Brain microvascular endothelial cell (primary cell): ENCODE measurements at regions not wholly inside any gene's neighbourhood (a gene's known extent, or its start where the extent isn't known, plus 50 kb on each side); places are given as distances from the start of the nearest gene placed in this dataset.

Experiments used
- DNase-seq: peaks from one replicate; pipeline ENCODE4 v3.0.0-alpha.2; 2020
- H3K27ac ChIP-seq: fragments of 250-450 bp; sonication (Bioruptor Pico); 2 replicates; pipeline ENCODE4 v1.5.1; 2020; ENCODE audit warnings: mild to moderate bottlenecking, moderate library complexity
- H3K27me3 ChIP-seq: fragments of 250-450 bp; sonication (Bioruptor Pico); replicated peaks from 2 replicates; pipeline ENCODE4 v1.5.1; 2020; ENCODE audit warnings: mild to moderate bottlenecking
- H3K36me3 ChIP-seq: fragments of 250-450 bp; sonication (Bioruptor Pico); replicated peaks from 2 replicates; pipeline ENCODE4 v1.5.1; 2020; ENCODE audit warnings: mild to moderate bottlenecking
- H3K4me3 ChIP-seq: 2 replicates; pipeline ENCODE4 v1.5.1; 2011; ENCODE audit warnings: low read depth, mild to moderate bottlenecking, control low read depth, low read length, moderate library complexity
- CTCF ChIP-seq: IDR thresholded peaks from 2 replicates; pipeline ENCODE4 v1.5.1; 2011; ENCODE audit warnings: low read depth, mild to moderate bottlenecking, moderate library complexity, low read length, control low read depth, inconsistent platforms; ENCODE audit errors: missing control alignments
- in situ Hi-C: cut with HindIII; loops from 2 replicates; pipeline ENCODE4 v1.10.0; 2017; ENCODE audit warnings: low sequenced_read_pairs, low pct_ligation_motif_present

GRCh38 chr1:106843518-106843917 lies 213.0 kb upstream of the PRMT6 start:
- no peaks in the 10 kb centered on the region for H3K36me3 ChIP-seq
- DNase-seq, result no peak
- H3K27ac ChIP-seq, result no peak overlapping the region
- in situ Hi-C loops, result no loop called here
- no peaks in the 10 kb centered on the region for H3K27me3 ChIP-seq
- no peak for TF ChIP-seq CTCF
- no peak overlapping the region for H3K4me3 ChIP-seq

DNA sequence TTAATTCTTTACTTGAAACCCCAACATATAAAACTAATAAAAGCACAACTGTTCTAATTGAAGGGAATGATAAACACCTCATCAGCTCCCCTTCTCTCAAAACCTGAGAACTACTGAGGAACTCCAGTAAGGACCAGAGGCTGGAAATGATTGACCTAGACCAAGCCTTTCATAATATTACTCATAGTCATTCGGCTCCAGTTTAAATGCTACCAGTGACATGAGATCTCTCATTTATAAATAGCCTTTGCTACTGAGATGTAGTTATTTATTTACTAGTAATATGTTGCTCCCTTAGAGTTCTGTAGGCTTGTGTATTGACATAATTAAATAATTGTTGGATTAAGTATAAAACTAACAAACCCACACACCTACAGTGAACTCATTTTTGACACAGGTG lies 209.8 kb upstream of the PRMT6 start:
- in situ Hi-C loops, result no loop called here
- Histone ChIP-seq H3K4me3 (no peak overlapping the region), H3K36me3 (no peaks in the 10 kb centered on the region), H3K27me3 (no peaks in the 10 kb centered on the region), H3K27ac (no peak overlapping the region)
- TF ChIP-seq CTCF, result no peak
- no peak for DNase-seq

DNA sequence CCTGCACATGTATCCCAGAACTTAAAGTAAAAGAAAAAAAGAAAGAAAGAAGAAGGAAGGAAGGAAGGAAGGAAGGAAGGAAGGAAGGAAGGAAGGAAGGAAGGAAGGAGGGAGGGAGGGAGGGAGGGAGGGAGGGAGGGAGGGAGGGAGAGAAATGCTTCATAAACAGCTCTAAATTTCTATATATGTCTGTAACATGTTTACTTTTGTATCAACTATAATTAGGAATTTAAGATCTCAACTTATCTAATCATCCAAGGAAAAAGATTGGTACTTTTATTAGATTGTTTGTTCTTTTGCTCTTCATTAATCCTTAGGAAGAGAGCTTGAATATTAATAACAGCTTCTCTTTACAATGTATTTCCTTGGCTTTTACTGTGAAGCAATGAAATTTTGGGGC lies 195.4 kb upstream of the PRMT6 start:
- Histone ChIP-seq H3K4me3 (no peak overlapping the region), H3K36me3 (no peaks in the 10 kb centered on the region), H3K27ac (no peak overlapping the region), H3K27me3 (no peaks in the 10 kb centered on the region)
- TF ChIP-seq CTCF, result no peak
- DNase-seq, result no peak
- in situ Hi-C loops, result no loop called here

GRCh38 chr1:106868828-106869227 lies 187.6 kb upstream of the PRMT6 start:
- in situ Hi-C loops, result no loop called here
- Histone ChIP-seq H3K27ac (no peak overlapping the region), H3K27me3 (no peaks in the 10 kb centered on the region), H3K36me3 (no peaks in the 10 kb centered on the region), H3K4me3 (no peak overlapping the region)
- no peak for DNase-seq
- TF ChIP-seq CTCF, result no peak

- no peak for TF ChIP-seq CTCF
- no peak for DNase-seq
- in situ Hi-C loops, result no loop called here
- no peak overlapping the region for H3K27ac ChIP-seq
- H3K36me3 ChIP-seq, result no peaks in the 10 kb centered on the region
- H3K27me3 ChIP-seq, result no peaks in the 10 kb centered on the region
- H3K4me3 ChIP-seq, result no peak overlapping the region
Observed at GRCh38 chr1:106875622-106876021, 180.9 kb upstream of the PRMT6 start.

DNA sequence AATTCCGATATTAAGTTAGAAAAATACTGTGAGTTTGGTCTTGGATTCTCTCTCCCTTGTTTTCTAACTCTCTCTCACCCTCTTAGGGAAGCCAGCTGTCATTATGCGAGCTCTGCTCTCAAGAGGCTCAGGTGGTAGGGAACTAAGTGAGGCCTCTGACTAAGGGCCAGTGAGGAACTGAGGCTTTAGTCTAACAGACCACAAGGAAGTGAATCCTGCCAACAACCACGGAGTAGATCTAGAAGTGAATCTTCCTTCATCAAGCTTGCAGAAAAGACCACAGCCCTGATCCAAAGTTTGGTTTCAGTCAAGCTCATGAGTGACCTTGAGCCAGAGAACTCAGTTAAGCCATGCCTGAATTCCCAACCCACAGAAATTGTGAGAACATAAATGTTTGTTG lies 180.1 kb upstream of the PRMT6 start:
- Histone ChIP-seq H3K4me3 (no peak overlapping the region), H3K27me3 (no peaks in the 10 kb centered on the region), H3K36me3 (no peaks in the 10 kb centered on the region), H3K27ac (no peak overlapping the region)
- DNase-seq, result no peak
- in situ Hi-C loops, result no loop called here
- TF ChIP-seq CTCF, result no peak
